ENCODE measurements at regions not wholly inside any gene's neighbourhood (a gene's known extent, or its start where the extent isn't known, plus 50 kb on each side); places are given as distances from the start of the nearest gene placed in this dataset.

- DNase-seq = no peak
Measured at GRCh38 chr20:60213126-60213893, 255.1 kb downstream of the CDH26 start.

GRCh38 chr20:60214901-60215815 lies 256.9 kb downstream of the CDH26 start:
- DNase-seq = no peak

GRCh38 chr20:60215816-60216730 lies 257.9 kb downstream of the CDH26 start:
- DNase-seq = no peak

- no peak for DNase-seq
Measured at GRCh38 chr20:60219231-60219630, 261.0 kb downstream of the CDH26 start.

- DNase-seq = no peak
Measured at GRCh38 chr20:60219984-60220562, 261.9 kb downstream of the CDH26 start.

GRCh38 chr20:60220706-60221105 lies 262.5 kb downstream of the CDH26 start:
- no peak for DNase-seq

- DNase-seq = no peak
Measured at GRCh38 chr20:60221593-60221992, 263.4 kb downstream of the CDH26 start.

- DNase-seq = no peak
Measured at GRCh38 chr20:60222497-60222896, 264.3 kb downstream of the CDH26 start.

GRCh38 chr20:60223174-60223573 lies 265.0 kb downstream of the CDH26 start:
- DNase-seq = no peak

GRCh38 chr20:60224914-60225313 lies 266.7 kb downstream of the CDH26 start:
- no peak for DNase-seq

GRCh38 chr20:60228255-60228654 lies 270.0 kb downstream of the CDH26 start:
- no peak for DNase-seq

- no peak for DNase-seq
Measured at GRCh38 chr20:60232380-60232779, 274.2 kb downstream of the CDH26 start.

GRCh38 chr20:60233018-60233630 lies 274.9 kb downstream of the CDH26 start:
- DNase-seq = peak; percentile 77

- DNase-seq = no peak
Measured at GRCh38 chr20:60236613-60237012, 278.4 kb downstream of the CDH26 start.

GRCh38 chr20:60237981-60238380 lies 279.8 kb downstream of the CDH26 start:
- DNase-seq = no peak

GRCh38 chr20:60238992-60239660 lies 280.9 kb downstream of the CDH26 start:
- no peak for DNase-seq

- DNase-seq = no peak
Measured at GRCh38 chr20:60239956-60240355, 281.7 kb downstream of the CDH26 start.

GRCh38 chr20:60240415-60240814 lies 282.2 kb downstream of the CDH26 start:
- DNase-seq = no peak

- no peak for DNase-seq
Measured at GRCh38 chr20:60240986-60241385, 282.8 kb downstream of the CDH26 start.

GRCh38 chr20:60242836-60243505 lies 284.7 kb downstream of the CDH26 start:
- no peak for DNase-seq
